Neural cell (in vitro differentiated cells): ENCODE measurements at regions not wholly inside any gene's neighbourhood (a gene's known extent, or its start where the extent isn't known, plus 50 kb on each side); places are given as distances from the start of the nearest gene placed in this dataset.

Experiments used
- H2AFZ ChIP-seq: fragments of 200-600, 300-800 bp; sonication (generic), shearing (Covaris generic); 2 replicates; pipeline ENCODE4 v1.6.0; 2014; ENCODE audit warnings: low read depth, mild to moderate bottlenecking, antibody characterized with exemption, low read length, moderate library complexity
- H3F3A ChIP-seq: fragments of 200-600 bp; shearing (Covaris generic); 2 replicates; pipeline ENCODE4 v1.6.1; 2016; ENCODE audit warnings: mild to moderate bottlenecking, moderate library complexity, mixed read lengths, antibody characterized with exemption, low read length; ENCODE audit not compliant: insufficient read depth, poor library complexity, severe bottlenecking
- H3K27ac ChIP-seq: fragments of 200-600, 300-800 bp; sonication (generic), shearing (Covaris generic); 2 replicates; pipeline ENCODE4 v1.5.1; 2014; ENCODE audit warnings: mild to moderate bottlenecking, low read length, moderate library complexity
- H3K27me3 ChIP-seq: fragments of 300-800, 200-600 bp; sonication (generic), shearing (Covaris generic); 2 replicates; pipeline ENCODE4 v1.6.0; 2014; ENCODE audit warnings: mild to moderate bottlenecking, low read depth, low read length, moderate library complexity; ENCODE audit not compliant: insufficient read depth
- H3K36me3 ChIP-seq: fragments of 300-800, 200-600 bp; sonication (generic), shearing (Covaris generic); 2 replicates; pipeline ENCODE4 v1.5.1; 2014; ENCODE audit warnings: mild to moderate bottlenecking, antibody characterized with exemption, low read length, moderate library complexity; ENCODE audit not compliant: insufficient read depth
- H3K4me2 ChIP-seq: fragments of 300-800, 200-600 bp; sonication (generic), shearing (Covaris generic); 2 replicates; pipeline ENCODE4 v1.6.0; 2014; ENCODE audit warnings: mild to moderate bottlenecking, low read length
- H3K4me3 ChIP-seq: fragments of 300-800, 200-600 bp; sonication (generic), shearing (Covaris generic); 2 replicates; pipeline ENCODE4 v1.5.1; 2014; ENCODE audit warnings: mild to moderate bottlenecking, low read length, moderate library complexity
- H3K79me2 ChIP-seq: fragments of 200-600 bp; shearing (Covaris generic); replicated peaks from 2 replicates; pipeline ENCODE4 v1.6.0; 2014; ENCODE audit warnings: mild to moderate bottlenecking, low read length, moderate library complexity; ENCODE audit not compliant: insufficient read depth
- H3K9ac ChIP-seq: fragments of 300-800, 200-600 bp; sonication (generic), shearing (Covaris generic); 2 replicates; pipeline ENCODE4 v1.6.1; 2016; ENCODE audit warnings: mild to moderate bottlenecking, low read length, mixed read lengths
- H3K9me2 ChIP-seq: fragments of 200-600 bp; shearing (Covaris generic); 2 replicates; pipeline ENCODE4 v1.6.1; 2016; ENCODE audit warnings: mild to moderate bottlenecking, low read length, mixed read lengths; ENCODE audit not compliant: insufficient read depth
- H3K9me3 ChIP-seq: fragments of 200-600, 300-800 bp; sonication (generic), shearing (Covaris generic); 2 replicates; pipeline ENCODE4 v1.6.1; 2016; ENCODE audit warnings: mild to moderate bottlenecking, mixed run types, low read length, moderate library complexity, mixed read lengths
- H4K20me1 ChIP-seq: fragments of 200-600 bp; shearing (Covaris generic); 2 replicates; pipeline ENCODE4 v1.6.1; 2016; ENCODE audit warnings: mild to moderate bottlenecking, mixed run types; ENCODE audit not compliant: insufficient read depth
- CTCF ChIP-seq: fragments of 450-650 bp; IDR thresholded peaks from 2 replicates; pipeline ENCODE4 v1.5.1; 2014; ENCODE audit warnings: antibody characterized with exemption, mild to moderate bottlenecking, moderate library complexity; ENCODE audit not compliant: poor library complexity, severe bottlenecking
- EP300 ChIP-seq: fragments of 450-650 bp; conservative IDR thresholded peaks from 2 replicates; pipeline ENCODE4 v1.6.1; 2014; ENCODE audit warnings: antibody characterized with exemption, mild to moderate bottlenecking, moderate library complexity; ENCODE audit not compliant: poor library complexity, severe bottlenecking
- EZH2 ChIP-seq: fragments of 200-600, 300-800 bp; shearing (Covaris generic), sonication (generic); IDR thresholded peaks from 2 replicates; pipeline ENCODE4 v1.6.1; 2014; ENCODE audit warnings: antibody characterized with exemption, low read length, borderline replicate concordance, mild to moderate bottlenecking; ENCODE audit not compliant: insufficient read depth, poor library complexity, severe bottlenecking
- MXI1 ChIP-seq: fragments of 450-650 bp; conservative IDR thresholded peaks from 2 replicates; pipeline ENCODE4 v1.6.1; 2014; ENCODE audit warnings: antibody characterized with exemption, mild to moderate bottlenecking; ENCODE audit not compliant: poor library complexity, severe bottlenecking
- POLR2AphosphoS5 ChIP-seq: IDR thresholded peaks from 2 replicates; pipeline ENCODE4 v1.6.1; 2012
- RAD21 ChIP-seq: fragments of 450-650 bp; conservative IDR thresholded peaks from 2 replicates; pipeline ENCODE4 v1.6.1; 2014; ENCODE audit warnings: antibody characterized with exemption, mild to moderate bottlenecking, moderate library complexity
- REST ChIP-seq: IDR thresholded peaks from 2 replicates; pipeline ENCODE4 v1.6.1; 2012; ENCODE audit warnings: borderline replicate concordance
- SMC3 ChIP-seq: fragments of 450-650 bp; conservative IDR thresholded peaks from 2 replicates; pipeline ENCODE4 v1.6.1; 2014; ENCODE audit warnings: antibody characterized with exemption, mild to moderate bottlenecking, moderate library complexity; ENCODE audit not compliant: poor library complexity
- TAF1 ChIP-seq: IDR thresholded peaks from 2 replicates; pipeline ENCODE4 v1.6.1; 2012; ENCODE audit warnings: low read depth

- no peaks in the 10 kb centered on the region for H3K79me2 ChIP-seq
- H3F3A ChIP-seq, result no peaks in the 10 kb centered on the region
- H3K27me3 ChIP-seq, result no peaks in the 10 kb centered on the region
- H3K4me3 ChIP-seq, result no peak overlapping the region
- H3K9me2 ChIP-seq, result no peaks in the 10 kb centered on the region
- no peaks in the 10 kb centered on the region for H4K20me1 ChIP-seq
- H3K9ac ChIP-seq, result no peak overlapping the region
- no peaks in the 10 kb centered on the region for H3K9me3 ChIP-seq
- no peak for TF ChIP-seq EP300
- no peak for TF ChIP-seq REST
- no peak overlapping the region for H3K27ac ChIP-seq
- no peak overlapping the region for H2AFZ ChIP-seq
- H3K4me2 ChIP-seq, result no peak overlapping the region
- no peaks in the 10 kb centered on the region for H3K36me3 ChIP-seq
These were observed 257.4 kb upstream of the AGA start for GRCh38 chr4:177699365-177700213.

- Histone ChIP-seq H3K27ac (no peak overlapping the region), H3K4me3 (no peak overlapping the region), H3F3A (no peaks in the 10 kb centered on the region), H4K20me1 (no peaks in the 10 kb centered on the region), H3K4me2 (no peak overlapping the region), H3K9me2 (no peaks in the 10 kb centered on the region), H2AFZ (no peak overlapping the region), H3K79me2 (no peaks in the 10 kb centered on the region), H3K27me3 (no peaks in the 10 kb centered on the region), H3K9me3 (no peaks in the 10 kb centered on the region), H3K9ac (no peak overlapping the region), H3K36me3 (no peaks in the 10 kb centered on the region)
- TF ChIP-seq MXI1, result no peak
- no peak for TF ChIP-seq POLR2AphosphoS5
- TF ChIP-seq EP300, result no peak
- no peak for TF ChIP-seq CTCF
- no peak for TF ChIP-seq TAF1
- no peak for TF ChIP-seq SMC3
- TF ChIP-seq REST, result no peak
- TF ChIP-seq RAD21, result no peak
- TF ChIP-seq EZH2, result no peak
These were observed 264.7 kb upstream of the AGA start for GRCh38 chr4:177706916-177707315.
